MM.1S (cell line): ENCODE measurements at regions not wholly inside any gene's neighbourhood (a gene's known extent, or its start where the extent isn't known, plus 50 kb on each side); places are given as distances from the start of the nearest gene placed in this dataset.

Source experiments
- DNase-seq: peaks from one replicate; pipeline ENCODE4 v3.0.0-alpha.2; 2015
- H2AFZ ChIP-seq: fragments of 300-600 bp; sonication (generic); 2 replicates; pipeline ENCODE4 v1.6.0; 2016; ENCODE audit warnings: antibody characterized with exemption, low read length
- H3F3A ChIP-seq: fragments of 300-600 bp; sonication (generic); 2 replicates; pipeline ENCODE4 v1.6.1; 2016; ENCODE audit warnings: mild to moderate bottlenecking, antibody characterized with exemption, low read length, moderate library complexity, mixed read lengths; ENCODE audit not compliant: insufficient read depth
- H3K27ac ChIP-seq: fragments of 300-600 bp; sonication (generic); 2 replicates; pipeline ENCODE4 v1.5.1; 2016; ENCODE audit warnings: mild to moderate bottlenecking, low read length
- H3K27me3 ChIP-seq: fragments of 300-600 bp; sonication (generic); replicated peaks from 2 replicates; pipeline ENCODE4 v1.6.0; 2016; ENCODE audit warnings: low read length; ENCODE audit not compliant: insufficient read depth
- H3K36me3 ChIP-seq: fragments of 300-600 bp; sonication (generic); replicated peaks from 2 replicates; pipeline ENCODE4 v1.6.1; 2016; ENCODE audit warnings: mild to moderate bottlenecking, low read length, mixed read lengths; ENCODE audit not compliant: insufficient read depth
- H3K4me1 ChIP-seq: fragments of 300-600 bp; sonication (generic); 2 replicates; pipeline ENCODE4 v1.6.1; 2016; ENCODE audit warnings: low read length, mixed read lengths
- H3K4me2 ChIP-seq: fragments of 300-600 bp; sonication (generic); 2 replicates; pipeline ENCODE4 v1.6.0; 2016; ENCODE audit warnings: low read depth, low read length
- H3K4me3 ChIP-seq: fragments of 300-600 bp; sonication (generic); 2 replicates; pipeline ENCODE4 v1.5.1; 2016; ENCODE audit warnings: low read length, mixed read lengths
- H3K79me2 ChIP-seq: fragments of 300-600 bp; sonication (generic); 2 replicates; pipeline ENCODE4 v1.6.1; 2016; ENCODE audit warnings: mixed run types, low read length, mixed read lengths
- H3K9ac ChIP-seq: fragments of 300-600 bp; sonication (generic); 2 replicates; pipeline ENCODE4 v1.6.1; 2016; ENCODE audit warnings: low read length, mixed read lengths
- H3K9me2 ChIP-seq: fragments of 300-600 bp; sonication (generic); replicated peaks from 2 replicates; pipeline ENCODE4 v1.6.1; 2016; ENCODE audit warnings: mild to moderate bottlenecking, low read length, mixed read lengths; ENCODE audit not compliant: insufficient read depth
- H3K9me3 ChIP-seq: fragments of 300-600 bp; sonication (generic); replicated peaks from 2 replicates; pipeline ENCODE4 v1.6.1; 2016; ENCODE audit warnings: mild to moderate bottlenecking, low read length, mixed read lengths; ENCODE audit not compliant: insufficient read depth
- H4K20me1 ChIP-seq: fragments of 300-600 bp; sonication (generic); 2 replicates; pipeline ENCODE4 v1.6.1; 2016; ENCODE audit warnings: mild to moderate bottlenecking, low read length, moderate library complexity, mixed read lengths; ENCODE audit not compliant: insufficient read depth
- EZH2 ChIP-seq: fragments of 300-600 bp; sonication (generic); optimal IDR thresholded peaks from 2 replicates; pipeline ENCODE3; 2017; ENCODE audit warnings: low read depth, mild to moderate bottlenecking, antibody characterized with exemption, low read length, mixed read lengths
- EZH2phosphoT487 ChIP-seq: fragments of 300-600 bp; sonication (generic); IDR thresholded peaks from 2 replicates; pipeline ENCODE4 v1.6.1; 2018; ENCODE audit warnings: antibody characterized with exemption, low read length
- TF ChIP-seq, protein P1 (sequence below): fragments of 300-600 bp; sonication (generic); IDR thresholded peaks from 2 replicates; pipeline ENCODE4 v1.5.1; 2016; ENCODE audit warnings: antibody characterized with exemption, low read length, mixed read lengths

DNA sequence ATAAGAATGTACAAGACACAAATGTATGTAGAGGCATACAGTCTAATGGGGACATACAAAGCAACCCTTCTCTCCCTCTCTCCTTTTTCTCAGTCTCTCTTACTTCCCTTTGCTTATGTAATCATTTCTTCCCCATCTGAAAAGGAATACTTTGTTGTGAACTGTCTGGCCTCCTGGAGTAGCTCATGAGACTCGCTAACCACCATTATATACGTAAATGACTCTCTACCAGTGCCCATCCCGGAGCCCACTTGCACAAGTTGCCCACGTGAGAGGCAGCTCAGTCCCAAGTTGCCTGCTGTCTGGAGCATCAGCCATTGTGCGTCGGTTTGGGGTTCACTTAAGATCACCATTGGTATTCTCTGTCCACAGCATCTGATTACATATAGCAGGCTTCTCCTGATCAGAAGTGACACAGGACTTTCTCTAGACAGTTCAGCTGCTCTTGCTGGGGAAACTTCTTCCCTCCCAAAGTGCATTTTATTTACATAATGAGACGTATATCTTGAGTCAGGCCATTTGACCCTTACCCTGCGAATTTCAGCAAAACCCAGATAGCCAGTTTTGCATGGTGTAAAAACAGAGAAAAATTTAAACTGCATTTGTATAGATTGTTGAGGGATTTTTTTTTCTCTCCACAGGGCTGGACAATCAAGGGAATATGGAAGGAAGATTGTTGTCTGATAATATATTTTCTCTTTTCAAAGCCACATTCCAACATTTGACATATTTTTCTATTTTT, 220.7 kb upstream of the EGLN3 start:
- Histone ChIP-seq H3K79me2 (no peaks in the 10 kb centered on the region), H3K4me3 (no peak overlapping the region), H3K9ac (no peak overlapping the region), H4K20me1 (no peaks in the 10 kb centered on the region), H3K27ac (no peak overlapping the region), H3F3A (no peaks in the 10 kb centered on the region), H3K36me3 (no peaks in the 10 kb centered on the region), H2AFZ (no peak overlapping the region), H3K4me1 (0 out of 2 replicates have a peak, but pooled peaks cover 8% of the 10 kb centered on the region), H3K9me2 (no peaks in the 10 kb centered on the region), H3K27me3 (no peaks in the 10 kb centered on the region), H3K9me3 (no peaks in the 10 kb centered on the region), H3K4me2 (no peak overlapping the region)
- DNase-seq, result no peak
- no peak for TF ChIP-seq EZH2phosphoT487
- no peak for TF ChIP-seq EZH2
- TF ChIP-seq, protein P1, sequence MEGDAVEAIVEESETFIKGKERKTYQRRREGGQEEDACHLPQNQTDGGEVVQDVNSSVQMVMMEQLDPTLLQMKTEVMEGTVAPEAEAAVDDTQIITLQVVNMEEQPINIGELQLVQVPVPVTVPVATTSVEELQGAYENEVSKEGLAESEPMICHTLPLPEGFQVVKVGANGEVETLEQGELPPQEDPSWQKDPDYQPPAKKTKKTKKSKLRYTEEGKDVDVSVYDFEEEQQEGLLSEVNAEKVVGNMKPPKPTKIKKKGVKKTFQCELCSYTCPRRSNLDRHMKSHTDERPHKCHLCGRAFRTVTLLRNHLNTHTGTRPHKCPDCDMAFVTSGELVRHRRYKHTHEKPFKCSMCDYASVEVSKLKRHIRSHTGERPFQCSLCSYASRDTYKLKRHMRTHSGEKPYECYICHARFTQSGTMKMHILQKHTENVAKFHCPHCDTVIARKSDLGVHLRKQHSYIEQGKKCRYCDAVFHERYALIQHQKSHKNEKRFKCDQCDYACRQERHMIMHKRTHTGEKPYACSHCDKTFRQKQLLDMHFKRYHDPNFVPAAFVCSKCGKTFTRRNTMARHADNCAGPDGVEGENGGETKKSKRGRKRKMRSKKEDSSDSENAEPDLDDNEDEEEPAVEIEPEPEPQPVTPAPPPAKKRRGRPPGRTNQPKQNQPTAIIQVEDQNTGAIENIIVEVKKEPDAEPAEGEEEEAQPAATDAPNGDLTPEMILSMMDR, result no peak

DNA sequence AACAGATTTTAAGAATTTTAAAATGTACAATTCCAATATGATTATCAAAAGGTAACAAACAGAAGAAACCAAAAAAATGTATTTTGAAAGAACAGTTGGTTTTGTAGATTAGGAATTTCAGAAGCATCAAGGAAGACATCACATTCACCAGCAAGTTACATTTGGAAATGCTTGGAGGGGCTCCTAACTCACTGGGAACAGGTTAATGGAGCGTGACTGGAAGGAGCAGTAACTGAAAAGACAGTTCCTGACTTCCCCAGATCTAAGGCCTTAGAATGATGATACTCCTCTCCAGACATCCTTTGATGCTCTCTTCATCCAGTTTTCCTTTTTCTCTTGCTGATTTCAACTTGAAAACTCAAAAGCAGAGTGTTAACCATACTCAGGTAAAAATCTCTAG, 220.0 kb upstream of the EGLN3 start:
- DNase-seq, result no peak
- Histone ChIP-seq H3K4me1 (0 out of 2 replicates have a peak, but pooled peaks cover 6% of the 10 kb centered on the region), H3K4me2 (no peak overlapping the region), H3K36me3 (no peaks in the 10 kb centered on the region), H3K27me3 (no peaks in the 10 kb centered on the region), H4K20me1 (no peaks in the 10 kb centered on the region), H3K9me3 (no peaks in the 10 kb centered on the region), H3K4me3 (no peak overlapping the region), H3F3A (no peaks in the 10 kb centered on the region), H3K27ac (no peak overlapping the region), H2AFZ (no peak overlapping the region), H3K79me2 (no peaks in the 10 kb centered on the region), H3K9me2 (no peaks in the 10 kb centered on the region), H3K9ac (no peak overlapping the region)
- no peak for TF ChIP-seq EZH2
- TF ChIP-seq, protein P1, result no peak
- no peak for TF ChIP-seq EZH2phosphoT487

DNA sequence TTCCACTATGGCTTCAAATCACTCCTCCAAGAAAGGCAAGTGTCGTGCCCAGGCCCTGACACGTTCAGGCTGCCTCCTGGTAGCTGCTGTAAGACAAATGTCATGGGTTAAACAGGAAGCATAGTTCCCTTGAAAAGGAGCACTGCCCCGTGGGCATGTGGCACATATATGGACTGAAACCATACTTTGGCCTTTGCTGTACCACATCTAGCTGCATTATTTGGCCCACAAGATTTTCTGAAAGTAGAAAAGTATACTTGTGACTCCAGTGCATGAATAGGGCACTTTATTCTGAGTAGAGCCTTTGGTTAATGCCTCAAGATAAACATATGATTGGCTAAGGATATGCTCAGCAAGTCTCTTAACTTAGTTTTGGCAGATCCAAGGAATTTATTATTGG, 218.7 kb upstream of the EGLN3 start:
- H3K79me2 ChIP-seq, result no peaks in the 10 kb centered on the region
- no peak overlapping the region for H2AFZ ChIP-seq
- no peak overlapping the region for H3K9ac ChIP-seq
- no peaks in the 10 kb centered on the region for H3K9me3 ChIP-seq
- H3K36me3 ChIP-seq, result no peaks in the 10 kb centered on the region
- no peak overlapping the region for H3K4me3 ChIP-seq
- no peak overlapping the region for H3K4me2 ChIP-seq
- no peaks in the 10 kb centered on the region for H3K9me2 ChIP-seq
- H3K27me3 ChIP-seq, result no peaks in the 10 kb centered on the region
- H3K27ac ChIP-seq, result no peak overlapping the region
- no peaks in the 10 kb centered on the region for H3K4me1 ChIP-seq
- DNase-seq, result no peak
- TF ChIP-seq EZH2phosphoT487 (no peak), EZH2 (no peak)
- TF ChIP-seq, protein P1, result no peak
- H4K20me1 ChIP-seq, result no peaks in the 10 kb centered on the region
- H3F3A ChIP-seq, result no peaks in the 10 kb centered on the region
